ENCODE measurements at regions not wholly inside any gene's neighbourhood (a gene's known extent, or its start where the extent isn't known, plus 50 kb on each side); places are given as distances from the start of the nearest gene placed in this dataset.
"Not testable (repeated sequence)": the region's sequence is repeated elsewhere in the genome, so short reads cannot be mapped to it uniquely, and the experiment has no call there.

DNA sequence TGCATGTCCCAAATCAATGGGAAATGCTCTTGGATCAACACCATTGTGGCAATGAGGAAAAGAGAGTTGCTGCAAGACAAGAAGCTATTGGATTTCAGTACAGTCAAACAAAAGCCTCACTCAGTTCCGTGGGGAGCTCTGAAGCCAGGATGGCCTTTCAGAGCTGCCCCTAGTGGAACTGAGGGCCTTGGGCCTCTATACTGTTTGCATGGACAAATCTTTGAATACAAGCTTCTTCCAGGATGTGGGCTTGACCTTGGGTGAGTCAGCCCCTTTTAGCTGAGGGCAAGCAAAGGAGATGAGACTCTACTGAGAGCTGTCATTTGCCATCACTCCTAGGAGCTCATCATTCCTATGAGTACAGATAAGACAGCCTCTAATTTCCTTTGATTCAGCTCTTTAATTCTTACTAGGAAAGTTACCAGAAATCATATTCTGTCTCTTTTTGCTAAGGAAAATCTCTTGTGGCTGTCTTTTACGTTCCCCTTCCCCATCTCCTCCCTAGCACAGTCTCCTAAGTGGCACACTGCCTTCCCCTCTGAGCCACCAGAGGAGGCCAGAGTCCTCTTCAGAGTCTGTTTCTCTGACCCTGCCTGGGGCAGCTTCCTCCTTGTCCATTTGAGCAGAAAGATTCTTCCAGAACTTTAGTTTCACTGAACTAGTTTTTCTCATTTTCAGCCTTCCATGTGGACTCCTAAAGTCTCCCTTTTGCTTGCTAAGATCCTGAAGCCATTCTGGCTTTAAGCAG, 168.8 kb upstream of the POC5 start:
- Histone ChIP-seq H3K9me3 (no peaks in the 10 kb centered on the region), H3K4me1 (replicated peaks) (no peaks in the 10 kb centered on the region), H3K4me3 (no peak overlapping the region), H3K27me3 (replicated peaks; ENCODE audit: insufficient read depth) (no peaks in the 10 kb centered on the region), H3K36me3 (no peaks in the 10 kb centered on the region), H3K27ac (no peak overlapping the region)
- WGBS: 55% methylated on average over 2 of the region's 2 CpGs
- TF ChIP-seq, protein P1, sequence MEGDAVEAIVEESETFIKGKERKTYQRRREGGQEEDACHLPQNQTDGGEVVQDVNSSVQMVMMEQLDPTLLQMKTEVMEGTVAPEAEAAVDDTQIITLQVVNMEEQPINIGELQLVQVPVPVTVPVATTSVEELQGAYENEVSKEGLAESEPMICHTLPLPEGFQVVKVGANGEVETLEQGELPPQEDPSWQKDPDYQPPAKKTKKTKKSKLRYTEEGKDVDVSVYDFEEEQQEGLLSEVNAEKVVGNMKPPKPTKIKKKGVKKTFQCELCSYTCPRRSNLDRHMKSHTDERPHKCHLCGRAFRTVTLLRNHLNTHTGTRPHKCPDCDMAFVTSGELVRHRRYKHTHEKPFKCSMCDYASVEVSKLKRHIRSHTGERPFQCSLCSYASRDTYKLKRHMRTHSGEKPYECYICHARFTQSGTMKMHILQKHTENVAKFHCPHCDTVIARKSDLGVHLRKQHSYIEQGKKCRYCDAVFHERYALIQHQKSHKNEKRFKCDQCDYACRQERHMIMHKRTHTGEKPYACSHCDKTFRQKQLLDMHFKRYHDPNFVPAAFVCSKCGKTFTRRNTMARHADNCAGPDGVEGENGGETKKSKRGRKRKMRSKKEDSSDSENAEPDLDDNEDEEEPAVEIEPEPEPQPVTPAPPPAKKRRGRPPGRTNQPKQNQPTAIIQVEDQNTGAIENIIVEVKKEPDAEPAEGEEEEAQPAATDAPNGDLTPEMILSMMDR (IDR thresholded peaks at IDR 0.05): peak in 2 of 4 experiments; percentile 5 to 25
- TF ChIP-seq POLR2A (IDR thresholded peaks at IDR 0.05): no peak
- DNase-seq (ENCODE audit: low spot score): no peak
- intact Hi-C loops (cut with DNase I): no loop called here

DNA sequence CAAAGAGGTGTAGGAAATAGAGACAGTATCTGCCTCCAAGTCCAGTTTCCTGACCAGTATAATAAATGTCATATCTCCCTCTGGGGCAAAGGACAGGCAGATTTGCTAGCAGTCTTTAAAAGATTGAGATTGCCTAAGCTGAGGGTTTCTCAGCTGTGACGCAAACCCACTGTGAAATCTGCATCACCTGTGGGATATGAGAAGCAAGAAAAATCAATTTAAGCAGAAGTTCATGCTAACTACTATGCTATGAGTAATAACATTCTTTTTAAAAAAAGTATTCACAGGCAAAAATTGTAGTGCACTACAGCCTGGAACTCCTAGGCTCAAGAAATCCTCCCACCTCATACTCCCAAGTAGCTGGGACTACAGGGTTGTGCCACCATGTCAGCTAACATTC, 168.1 kb upstream of the POC5 start:
- intact Hi-C loops (cut with DNase I): no loop called here
- TF ChIP-seq, protein P1 (IDR thresholded peaks at IDR 0.05): no peak
- TF ChIP-seq POLR2A (IDR thresholded peaks at IDR 0.05) (no peak), POLR2AphosphoS5 (IDR thresholded peaks at IDR 0.05) (no peak)
- 83% methylated on average over 1 of the region's 1 CpG for WGBS

DNA sequence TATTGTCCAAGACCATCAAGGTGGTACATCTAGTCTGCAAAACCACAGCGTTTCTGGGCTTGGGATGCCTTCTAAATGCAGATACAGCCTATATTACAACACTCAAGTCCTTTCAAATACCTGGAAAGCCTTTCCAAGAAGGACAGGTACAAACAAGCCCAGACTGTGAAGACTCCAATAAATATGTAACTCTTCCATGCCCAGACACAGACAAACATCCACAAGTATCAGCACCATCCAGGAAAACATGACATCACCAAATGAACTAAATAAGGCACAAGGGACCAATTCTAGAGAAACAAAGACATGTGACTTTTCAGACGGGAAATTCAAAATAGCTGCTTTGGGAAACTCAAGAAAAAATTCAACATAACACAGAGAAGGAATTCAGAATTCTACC, 152.7 kb upstream of the POC5 start:
- no peaks in the 10 kb centered on the region for H3K36me3 ChIP-seq
- no peaks in the 10 kb centered on the region for H3K9me3 ChIP-seq
- no peak for DNase-seq (ENCODE audit: low spot score)
- no peak overlapping the region for H3K27ac ChIP-seq
- H3K4me1 ChIP-seq (replicated peaks): no peaks in the 10 kb centered on the region
- intact Hi-C loops (cut with DNase I): no loop called here
- TF ChIP-seq, protein P1 (IDR thresholded peaks at IDR 0.05): no peak
- TF ChIP-seq POLR2A (IDR thresholded peaks at IDR 0.05) (no peak), POLR2AphosphoS5 (IDR thresholded peaks at IDR 0.05) (no peak)
- no peak overlapping the region for H3K4me3 ChIP-seq
- WGBS: 29% methylated on average over 2 of the region's 2 CpGs
- no peaks in the 10 kb centered on the region for H3K27me3 ChIP-seq (replicated peaks; ENCODE audit: insufficient read depth)

More for the DNA sequence above, 168.1 kb upstream of the POC5 start:
- Histone ChIP-seq H3K4me1 (replicated peaks) (no peaks in the 10 kb centered on the region), H3K4me3 (no peak overlapping the region), H3K9me3 (no peaks in the 10 kb centered on the region), H3K27me3 (replicated peaks; ENCODE audit: insufficient read depth) (no peaks in the 10 kb centered on the region), H3K36me3 (no peaks in the 10 kb centered on the region), H3K27ac (no peak overlapping the region)
- DNase-seq (ENCODE audit: low spot score): no peak

DNA sequence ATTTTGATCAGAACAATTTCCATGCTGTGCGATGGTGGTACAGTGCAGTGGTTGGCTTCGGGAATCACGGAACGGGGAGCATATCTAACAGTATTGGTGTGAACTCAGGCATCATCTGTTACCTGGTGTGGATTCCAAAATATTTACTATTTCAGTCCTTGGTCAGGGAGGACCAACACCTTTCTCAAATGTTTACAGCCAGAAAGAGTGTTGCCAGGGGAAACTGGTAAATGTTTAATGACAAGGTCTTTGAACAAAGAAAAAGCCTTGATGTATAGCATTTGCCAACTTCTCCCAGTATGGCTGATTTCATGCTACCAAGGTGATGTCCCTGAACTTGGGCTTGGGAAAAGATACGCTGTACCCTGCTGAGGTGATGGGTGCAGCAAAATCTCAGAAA, 145.6 kb upstream of the POC5 start:
- Histone ChIP-seq H3K4me3 (no peak overlapping the region), H3K36me3 (no peaks in the 10 kb centered on the region)
- TF ChIP-seq POLR2AphosphoS5 (IDR thresholded peaks at IDR 0.05): no peak

DNA sequence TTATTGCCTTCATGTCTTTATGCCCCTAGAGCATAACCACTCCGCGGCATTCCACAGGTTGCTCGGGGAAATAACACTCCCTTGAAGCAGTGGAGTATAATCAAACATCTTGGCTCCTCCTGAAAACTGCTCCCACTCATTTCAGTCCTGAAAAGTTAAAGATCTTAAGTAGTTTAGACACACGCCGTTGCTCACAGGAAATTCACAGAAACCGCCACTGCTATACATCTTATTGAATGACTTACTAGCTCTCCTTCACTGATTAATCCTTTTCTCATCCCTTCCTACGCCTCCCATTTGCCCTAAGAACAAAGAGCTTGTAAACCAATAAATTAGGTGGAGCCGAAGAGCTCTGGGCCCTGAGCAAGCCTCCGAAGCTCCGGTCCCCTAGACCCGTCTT, 142.4 kb upstream of the POC5 start:
- H3K9me3 ChIP-seq; H3K4me3 ChIP-seq; H3K27ac ChIP-seq; DNase-seq (ENCODE audit: low spot score); H3K27me3 ChIP-seq (replicated peaks; ENCODE audit: insufficient read depth); H3K36me3 ChIP-seq; intact Hi-C loops (cut with DNase I); H3K4me1 ChIP-seq (replicated peaks): not testable (repeated sequence)
- WGBS: 33% methylated on average over 11 of the region's 11 CpGs

More for the DNA sequence above, 145.6 kb upstream of the POC5 start:
- Histone ChIP-seq H3K4me1 (replicated peaks) (no peaks in the 10 kb centered on the region), H3K27ac (no peak overlapping the region), H3K27me3 (replicated peaks; ENCODE audit: insufficient read depth) (no peaks in the 10 kb centered on the region), H3K9me3 (no peaks in the 10 kb centered on the region)
- intact Hi-C loops (cut with DNase I): no loop called here
- WGBS: 91% methylated on average over 5 of the region's 5 CpGs
- no peak for DNase-seq (ENCODE audit: low spot score)

DNA sequence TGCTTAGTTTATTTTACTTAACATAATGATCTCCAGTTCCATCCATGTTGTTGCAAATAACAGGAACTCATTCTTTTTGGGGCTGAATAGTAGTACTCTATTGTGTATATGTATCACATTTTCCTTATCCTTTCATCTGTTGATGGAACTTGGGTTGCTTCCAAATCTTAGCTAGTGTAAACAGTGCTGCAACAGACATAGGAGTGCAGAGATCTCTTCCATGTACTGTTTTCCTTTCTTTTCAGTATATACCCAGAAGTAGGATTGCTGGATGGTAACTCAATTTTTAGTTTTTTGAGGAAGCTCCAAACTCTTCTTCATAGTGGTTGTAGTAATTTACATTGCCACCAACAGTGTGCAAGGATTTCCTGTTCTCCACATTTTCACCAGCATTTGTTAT, 138.8 kb upstream of the POC5 start:
- DNase-seq (ENCODE audit: low spot score): no peak
- TF ChIP-seq POLR2AphosphoS5 (IDR thresholded peaks at IDR 0.05) (no peak), POLR2A (IDR thresholded peaks at IDR 0.05) (no peak)
- TF ChIP-seq, protein P1 (IDR thresholded peaks at IDR 0.05): no peak
- Histone ChIP-seq H3K27me3 (replicated peaks; ENCODE audit: insufficient read depth) (no peaks in the 10 kb centered on the region), H3K27ac (no peak overlapping the region), H3K4me1 (replicated peaks) (no peaks in the 10 kb centered on the region), H3K36me3 (no peaks in the 10 kb centered on the region), H3K9me3 (no peaks in the 10 kb centered on the region), H3K4me3 (no peak overlapping the region)
- intact Hi-C loops (cut with DNase I): no loop called here
